ENCODE measurements at regions not wholly inside any gene's neighbourhood (a gene's known extent, or its start where the extent isn't known, plus 50 kb on each side); places are given as distances from the start of the nearest gene placed in this dataset.

- Histone ChIP-seq H3K36me3 (ENCODE audit: insufficient read depth, low read length) (no peaks in the 10 kb centered on the region), H3K27ac (ENCODE audit: low read length) (no peak overlapping the region), H3K4me3 (ENCODE audit: low read length) (no peak overlapping the region), H3K9me2 (ENCODE audit: insufficient read depth, low read length) (no peaks in the 10 kb centered on the region), H4K20me1 (ENCODE audit: insufficient read depth) (no peaks in the 10 kb centered on the region), H3K9me3 (ENCODE audit: low read length) (no peaks in the 10 kb centered on the region), H3F3A (ENCODE audit: insufficient read depth, low read length, poor library complexity, severe bottlenecking) (no peaks in the 10 kb centered on the region), H3K79me2 (replicated peaks; ENCODE audit: insufficient read depth, low read length) (no peaks in the 10 kb centered on the region), H3K9ac (ENCODE audit: low read length) (no peak overlapping the region), H3K4me2 (ENCODE audit: low read length) (no peak overlapping the region), H3K27me3 (ENCODE audit: insufficient read depth, low read depth, low read length) (no peaks in the 10 kb centered on the region), H2AFZ (ENCODE audit: low read depth, low read length) (no peak overlapping the region)
- TF ChIP-seq EP300 (conservative IDR thresholded peaks at IDR 0.05; ENCODE audit: poor library complexity, severe bottlenecking): no peak
- no peak for TF ChIP-seq SMC3 (conservative IDR thresholded peaks at IDR 0.05; ENCODE audit: poor library complexity)
- no peak for TF ChIP-seq REST (IDR thresholded peaks at IDR 0.05; ENCODE audit: borderline replicate concordance)
- TF ChIP-seq POLR2AphosphoS5 (IDR thresholded peaks at IDR 0.05): no peak
- no peak for TF ChIP-seq RAD21 (conservative IDR thresholded peaks at IDR 0.05)
- TF ChIP-seq MXI1 (conservative IDR thresholded peaks at IDR 0.05; ENCODE audit: poor library complexity, severe bottlenecking): no peak
Observed at GRCh38 chr7:138374119-138374693, 85.9 kb upstream of the TRIM24 start.

GRCh38 chr7:138377306-138377705 lies 82.8 kb upstream of the TRIM24 start:
- Histone ChIP-seq H3K79me2 (replicated peaks; ENCODE audit: insufficient read depth, low read length) (no peaks in the 10 kb centered on the region), H3K27me3 (ENCODE audit: insufficient read depth, low read depth, low read length) (no peaks in the 10 kb centered on the region), H3K4me3 (ENCODE audit: low read length) (no peak overlapping the region), H2AFZ (ENCODE audit: low read depth, low read length) (no peak overlapping the region), H4K20me1 (ENCODE audit: insufficient read depth) (no peaks in the 10 kb centered on the region), H3K9me3 (ENCODE audit: low read length) (no peaks in the 10 kb centered on the region), H3F3A (ENCODE audit: insufficient read depth, low read length, poor library complexity, severe bottlenecking) (no peaks in the 10 kb centered on the region), H3K36me3 (ENCODE audit: insufficient read depth, low read length) (no peaks in the 10 kb centered on the region), H3K27ac (ENCODE audit: low read length) (no peak overlapping the region), H3K9me2 (ENCODE audit: insufficient read depth, low read length) (no peaks in the 10 kb centered on the region), H3K9ac (ENCODE audit: low read length) (no peak overlapping the region), H3K4me2 (ENCODE audit: low read length) (no peak overlapping the region)
- TF ChIP-seq CTCF (IDR thresholded peaks at IDR 0.05; ENCODE audit: poor library complexity, severe bottlenecking) (no peak), REST (IDR thresholded peaks at IDR 0.05; ENCODE audit: borderline replicate concordance) (no peak), TAF1 (IDR thresholded peaks at IDR 0.05; ENCODE audit: low read depth) (no peak), SMC3 (conservative IDR thresholded peaks at IDR 0.05; ENCODE audit: poor library complexity) (no peak), POLR2AphosphoS5 (IDR thresholded peaks at IDR 0.05) (no peak), EZH2 (IDR thresholded peaks at IDR 0.05; ENCODE audit: borderline replicate concordance, insufficient read depth, low read length, poor library complexity, severe bottlenecking) (no peak), MXI1 (conservative IDR thresholded peaks at IDR 0.05; ENCODE audit: poor library complexity, severe bottlenecking) (no peak), RAD21 (conservative IDR thresholded peaks at IDR 0.05) (no peak), EP300 (conservative IDR thresholded peaks at IDR 0.05; ENCODE audit: poor library complexity, severe bottlenecking) (no peak)

Measured in neural cell (in vitro differentiated cells).